ENCODE measurements at regions not wholly inside any gene's neighbourhood (a gene's known extent, or its start where the extent isn't known, plus 50 kb on each side); places are given as distances from the start of the nearest gene placed in this dataset.

DNA sequence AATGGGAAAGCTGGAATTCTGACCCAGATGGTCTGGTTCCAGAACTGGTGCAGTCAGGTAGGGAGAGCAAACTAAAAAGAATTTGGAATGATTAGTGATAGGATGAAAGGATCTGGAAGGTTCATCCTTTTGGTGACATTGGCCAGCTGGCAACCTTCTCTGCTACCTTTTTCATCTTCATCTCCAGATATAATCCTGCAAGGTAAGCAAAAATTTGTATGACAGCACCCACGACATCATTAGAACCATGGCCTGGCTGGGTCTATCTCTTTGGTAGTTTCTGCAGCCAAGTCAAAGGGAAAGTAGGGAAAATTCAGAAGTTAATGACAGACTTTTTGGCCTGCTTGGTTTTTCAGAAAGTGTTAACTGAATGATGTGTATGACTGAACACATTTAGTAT is 188.9 kb upstream of the MALRD1 start:
- no peak overlapping the region for H3K27ac ChIP-seq
- no peak overlapping the region for H3K4me3 ChIP-seq
- H3K9me3 ChIP-seq: no peaks in the 10 kb centered on the region
- H3K4me1 ChIP-seq: no peaks in the 10 kb centered on the region
- DNase-seq: no peak
- H3K27me3 ChIP-seq: no peaks in the 10 kb centered on the region
- no peaks in the 10 kb centered on the region for H3K36me3 ChIP-seq
- TF ChIP-seq POLR2A (IDR thresholded peaks at IDR 0.05) (no peak), CTCF (IDR thresholded peaks at IDR 0.05) (no peak)

DNA sequence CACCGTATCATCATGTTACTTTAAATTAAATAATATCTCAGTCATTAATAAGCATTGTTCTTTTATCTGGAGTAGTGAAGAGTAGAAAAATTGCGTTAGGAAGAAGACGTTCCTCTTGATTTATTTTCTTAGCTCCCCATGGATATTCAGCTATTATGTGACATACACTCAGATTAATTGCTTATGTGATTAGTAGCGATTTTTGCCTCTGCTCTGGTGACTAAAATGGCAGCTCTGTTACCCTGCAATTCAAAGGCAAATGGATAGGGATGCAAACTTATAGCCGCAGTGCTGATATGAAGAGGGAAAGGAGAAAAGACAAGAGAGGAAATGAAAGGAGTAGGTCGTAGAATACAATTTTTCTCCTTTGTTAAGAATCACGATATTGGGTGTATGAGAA is 188.4 kb upstream of the MALRD1 start:
- H3K27ac ChIP-seq: no peak overlapping the region
- no peaks in the 10 kb centered on the region for H3K27me3 ChIP-seq
- no peaks in the 10 kb centered on the region for H3K9me3 ChIP-seq
- no peak overlapping the region for H3K4me3 ChIP-seq
- no peak for DNase-seq
- no peaks in the 10 kb centered on the region for H3K4me1 ChIP-seq
- TF ChIP-seq CTCF (IDR thresholded peaks at IDR 0.05): no peak
- no peak for TF ChIP-seq POLR2A (IDR thresholded peaks at IDR 0.05)
- no peaks in the 10 kb centered on the region for H3K36me3 ChIP-seq

GRCh38 chr10:18860631-18861240 is 187.9 kb upstream of the MALRD1 start:
- Histone ChIP-seq H3K4me1 (no peaks in the 10 kb centered on the region), H3K4me3 (no peak overlapping the region), H3K27me3 (no peaks in the 10 kb centered on the region), H3K36me3 (no peaks in the 10 kb centered on the region), H3K9me3 (no peaks in the 10 kb centered on the region), H3K27ac (no peak overlapping the region)
- TF ChIP-seq CTCF (IDR thresholded peaks at IDR 0.05) (no peak), POLR2A (IDR thresholded peaks at IDR 0.05) (no peak)
- DNase-seq: no peak

DNA sequence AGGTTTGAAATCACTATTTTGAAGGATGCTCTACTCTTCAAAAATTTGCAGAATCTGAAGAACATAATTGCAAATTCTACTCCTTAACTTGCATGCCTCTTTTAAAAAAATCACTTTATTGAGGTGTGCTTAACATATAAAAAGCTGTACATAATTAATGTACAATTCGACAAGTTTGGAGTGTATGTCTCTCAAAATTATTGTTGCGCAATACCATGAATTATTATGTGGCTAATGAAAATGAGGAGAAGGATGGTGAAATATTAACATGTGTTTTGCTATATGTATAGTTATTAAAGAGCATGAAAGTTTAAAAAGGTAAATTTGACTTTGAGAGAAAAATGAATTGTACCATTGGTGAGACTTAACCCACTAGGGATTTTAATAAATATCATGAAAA is 187.2 kb upstream of the MALRD1 start:
- DNase-seq: no peak
- Histone ChIP-seq H3K9me3 (no peaks in the 10 kb centered on the region), H3K4me3 (no peak overlapping the region), H3K27me3 (no peaks in the 10 kb centered on the region), H3K36me3 (no peaks in the 10 kb centered on the region), H3K4me1 (no peaks in the 10 kb centered on the region), H3K27ac (no peak overlapping the region)
- TF ChIP-seq POLR2A (IDR thresholded peaks at IDR 0.05): no peak
- TF ChIP-seq CTCF (IDR thresholded peaks at IDR 0.05): no peak

- Histone ChIP-seq H3K27me3 (no peaks in the 10 kb centered on the region), H3K4me1 (no peaks in the 10 kb centered on the region), H3K27ac (no peak overlapping the region), H3K9me3 (no peaks in the 10 kb centered on the region), H3K36me3 (no peaks in the 10 kb centered on the region), H3K4me3 (no peak overlapping the region)
- no peak for DNase-seq
- TF ChIP-seq POLR2A (IDR thresholded peaks at IDR 0.05) (no peak), CTCF (IDR thresholded peaks at IDR 0.05) (no peak)
Observed at GRCh38 chr10:18866852-18867251, 181.7 kb upstream of the MALRD1 start.

- TF ChIP-seq POLR2A (IDR thresholded peaks at IDR 0.05) (no peak), CTCF (IDR thresholded peaks at IDR 0.05) (no peak)
- H3K4me1 ChIP-seq: no peaks in the 10 kb centered on the region
- no peaks in the 10 kb centered on the region for H3K36me3 ChIP-seq
- H3K27ac ChIP-seq: no peak overlapping the region
- H3K27me3 ChIP-seq: no peaks in the 10 kb centered on the region
- DNase-seq: no peak
- no peak overlapping the region for H3K4me3 ChIP-seq
- no peaks in the 10 kb centered on the region for H3K9me3 ChIP-seq
Observed at GRCh38 chr10:18868919-18869318, 179.7 kb upstream of the MALRD1 start.

Measured in Peyer's patch (tissue), 4 donors.